ENCODE measurements at regions not wholly inside any gene's neighbourhood (a gene's known extent, or its start where the extent isn't known, plus 50 kb on each side); places are given as distances from the start of the nearest gene placed in this dataset.

DNA sequence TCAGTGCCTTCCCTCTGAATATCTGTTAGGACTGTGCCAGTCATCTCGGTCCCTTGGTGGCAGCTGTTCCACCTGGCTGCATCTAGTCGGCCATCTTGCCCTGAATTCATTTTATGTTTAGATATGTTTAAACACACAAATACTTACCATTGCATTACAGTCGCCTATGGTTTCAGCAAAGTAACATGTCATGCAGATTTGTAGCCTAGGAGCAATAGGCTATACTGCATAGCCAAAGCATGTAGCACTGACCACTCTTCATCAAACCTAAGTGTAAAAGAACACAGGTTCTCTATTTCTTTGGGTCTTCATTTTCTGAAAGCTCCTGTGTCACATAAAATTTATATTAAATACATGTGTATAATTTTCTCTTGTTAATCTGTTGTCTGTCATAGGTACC lies 118.9 kb upstream of the THSD7A start:
- Histone ChIP-seq H4K20me1 (ENCODE audit: insufficient read depth, low read length) (no peaks in the 10 kb centered on the region), H3K4me2 (ENCODE audit: insufficient read depth, low read length) (no peak overlapping the region), H3K27ac (ENCODE audit: low read length) (no peak overlapping the region), H2AFZ (ENCODE audit: low read depth, low read length) (no peak overlapping the region), H3K27me3 (ENCODE audit: insufficient read depth, low read length, poor library complexity) (no peaks in the 10 kb centered on the region), H3K4me1 (ENCODE audit: insufficient read depth, low read length) (no peaks in the 10 kb centered on the region), H3K36me3 (ENCODE audit: insufficient read depth, low read length) (no peaks in the 10 kb centered on the region), H3K9me3 (ENCODE audit: insufficient read depth, low read length, severe bottlenecking) (no peaks in the 10 kb centered on the region), H3K9ac (ENCODE audit: low read depth, low read length) (no peak overlapping the region), H3K79me2 (ENCODE audit: insufficient read depth, low read length) (no peaks in the 10 kb centered on the region), H3K4me3 (ENCODE audit: low read depth in 1 of 2, low read length in 2 of 2) (no peak overlapping the region)
- no peak for TF ChIP-seq EZH2 (IDR thresholded peaks at IDR 0.05; ENCODE audit: borderline replicate concordance, low read depth, low read length, severe bottlenecking)
- TF ChIP-seq, protein P1, sequence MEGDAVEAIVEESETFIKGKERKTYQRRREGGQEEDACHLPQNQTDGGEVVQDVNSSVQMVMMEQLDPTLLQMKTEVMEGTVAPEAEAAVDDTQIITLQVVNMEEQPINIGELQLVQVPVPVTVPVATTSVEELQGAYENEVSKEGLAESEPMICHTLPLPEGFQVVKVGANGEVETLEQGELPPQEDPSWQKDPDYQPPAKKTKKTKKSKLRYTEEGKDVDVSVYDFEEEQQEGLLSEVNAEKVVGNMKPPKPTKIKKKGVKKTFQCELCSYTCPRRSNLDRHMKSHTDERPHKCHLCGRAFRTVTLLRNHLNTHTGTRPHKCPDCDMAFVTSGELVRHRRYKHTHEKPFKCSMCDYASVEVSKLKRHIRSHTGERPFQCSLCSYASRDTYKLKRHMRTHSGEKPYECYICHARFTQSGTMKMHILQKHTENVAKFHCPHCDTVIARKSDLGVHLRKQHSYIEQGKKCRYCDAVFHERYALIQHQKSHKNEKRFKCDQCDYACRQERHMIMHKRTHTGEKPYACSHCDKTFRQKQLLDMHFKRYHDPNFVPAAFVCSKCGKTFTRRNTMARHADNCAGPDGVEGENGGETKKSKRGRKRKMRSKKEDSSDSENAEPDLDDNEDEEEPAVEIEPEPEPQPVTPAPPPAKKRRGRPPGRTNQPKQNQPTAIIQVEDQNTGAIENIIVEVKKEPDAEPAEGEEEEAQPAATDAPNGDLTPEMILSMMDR (IDR thresholded peaks at IDR 0.05; ENCODE audit: borderline replicate concordance, extremely low read depth, low read length, poor library complexity, severe bottlenecking) = no peak
- DNase-seq = no peak
- ATAC-seq (ENCODE audit: insufficient read depth, low read depth) = no peak

DNA sequence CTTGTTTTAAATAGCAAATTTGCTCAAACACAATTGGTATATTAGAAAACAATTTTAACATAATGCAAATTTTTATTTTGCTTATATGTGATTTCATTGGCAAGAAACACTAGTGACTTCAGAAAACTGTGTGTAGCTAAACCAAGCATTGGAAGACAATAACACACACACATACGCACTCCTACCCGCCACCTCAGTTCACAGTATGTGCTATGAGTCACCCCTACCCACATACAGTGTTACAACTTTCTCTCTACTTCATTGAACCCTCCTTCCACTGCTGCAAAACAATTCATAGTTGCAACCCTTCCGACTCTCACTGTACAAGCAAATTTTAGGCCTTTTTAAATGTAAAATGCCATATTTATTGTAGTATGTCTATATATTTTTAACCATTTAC lies 119.9 kb upstream of the THSD7A start:
- H3K4me2 ChIP-seq (ENCODE audit: insufficient read depth, low read length) = no peak overlapping the region
- H3K9me3 ChIP-seq (ENCODE audit: insufficient read depth, low read length, severe bottlenecking) = no peaks in the 10 kb centered on the region
- no peaks in the 10 kb centered on the region for H3K27me3 ChIP-seq (ENCODE audit: insufficient read depth, low read length, poor library complexity)
- no peaks in the 10 kb centered on the region for H3K79me2 ChIP-seq (ENCODE audit: insufficient read depth, low read length)
- no peak overlapping the region for H3K4me3 ChIP-seq (ENCODE audit: low read depth in 1 of 2, low read length in 2 of 2)
- ATAC-seq (ENCODE audit: insufficient read depth, low read depth) (no peak), DNase-seq (no peak)
- H3K36me3 ChIP-seq (ENCODE audit: insufficient read depth, low read length) = no peaks in the 10 kb centered on the region
- H3K9ac ChIP-seq (ENCODE audit: low read depth, low read length) = no peak overlapping the region
- H3K27ac ChIP-seq (ENCODE audit: low read length) = no peak overlapping the region
- H2AFZ ChIP-seq (ENCODE audit: low read depth, low read length) = no peak overlapping the region
- H4K20me1 ChIP-seq (ENCODE audit: insufficient read depth, low read length) = no peaks in the 10 kb centered on the region
- TF ChIP-seq, protein P1 (IDR thresholded peaks at IDR 0.05; ENCODE audit: borderline replicate concordance, extremely low read depth, low read length, poor library complexity, severe bottlenecking) = no peak
- no peaks in the 10 kb centered on the region for H3K4me1 ChIP-seq (ENCODE audit: insufficient read depth, low read length)

DNA sequence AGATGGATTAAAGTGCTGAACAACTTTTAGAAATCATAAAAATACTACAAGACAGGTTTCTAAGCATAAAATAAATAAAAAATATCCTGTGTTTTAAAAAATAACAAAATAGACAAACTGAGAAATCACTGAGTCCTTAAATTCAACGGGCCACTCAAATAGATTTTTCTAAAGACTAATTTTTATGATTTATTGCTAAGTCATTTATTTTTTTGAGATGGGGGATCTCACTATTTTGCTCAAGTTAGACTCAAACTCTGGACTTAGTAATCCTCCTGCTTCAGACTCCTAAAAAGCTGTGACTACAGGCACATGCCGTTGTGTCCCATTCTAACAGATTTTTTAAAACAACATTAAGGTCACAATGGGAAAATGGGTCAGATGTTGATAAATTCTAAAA lies 121.0 kb upstream of the THSD7A start:
- Histone ChIP-seq H3K4me3 (ENCODE audit: low read depth in 1 of 2, low read length in 2 of 2) (no peak overlapping the region), H3K9me3 (ENCODE audit: insufficient read depth, low read length, severe bottlenecking) (no peaks in the 10 kb centered on the region), H2AFZ (ENCODE audit: low read depth, low read length) (no peak overlapping the region), H3K27ac (ENCODE audit: low read length) (no peak overlapping the region), H4K20me1 (ENCODE audit: insufficient read depth, low read length) (no peaks in the 10 kb centered on the region), H3K36me3 (ENCODE audit: insufficient read depth, low read length) (no peaks in the 10 kb centered on the region), H3K4me2 (ENCODE audit: insufficient read depth, low read length) (no peak overlapping the region), H3K9ac (ENCODE audit: low read depth, low read length) (no peak overlapping the region), H3K79me2 (ENCODE audit: insufficient read depth, low read length) (no peaks in the 10 kb centered on the region), H3K27me3 (ENCODE audit: insufficient read depth, low read length, poor library complexity) (no peaks in the 10 kb centered on the region), H3K4me1 (ENCODE audit: insufficient read depth, low read length) (no peaks in the 10 kb centered on the region)
- no peak for ATAC-seq (ENCODE audit: insufficient read depth, low read depth)
- TF ChIP-seq EZH2 (IDR thresholded peaks at IDR 0.05; ENCODE audit: borderline replicate concordance, low read depth, low read length, severe bottlenecking) = no peak
- TF ChIP-seq, protein P1 (IDR thresholded peaks at IDR 0.05; ENCODE audit: borderline replicate concordance, extremely low read depth, low read length, poor library complexity, severe bottlenecking) = no peak
- no peak for DNase-seq

DNA sequence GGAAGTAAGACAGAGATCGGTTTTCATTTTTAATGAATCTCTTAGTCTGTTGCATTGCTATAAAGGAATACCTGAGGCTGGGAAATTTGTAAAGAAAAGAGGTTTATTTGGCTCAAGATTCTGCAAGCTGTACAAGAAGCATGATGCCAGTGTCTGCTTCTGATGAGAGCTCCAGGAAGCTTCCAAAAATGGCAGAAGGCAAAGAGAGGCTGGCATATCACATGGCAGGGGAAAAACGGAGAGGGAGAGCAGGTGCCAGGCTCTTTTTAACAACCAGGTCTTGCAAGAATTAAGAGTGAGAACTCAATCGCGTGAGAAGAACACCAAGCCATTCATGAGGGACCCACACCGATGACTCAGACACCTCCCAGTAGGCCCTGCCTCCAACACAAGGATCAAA lies 125.0 kb upstream of the THSD7A start:
- TF ChIP-seq, protein P1 (IDR thresholded peaks at IDR 0.05; ENCODE audit: borderline replicate concordance, extremely low read depth, low read length, poor library complexity, severe bottlenecking) = no peak
- TF ChIP-seq EZH2 (IDR thresholded peaks at IDR 0.05; ENCODE audit: borderline replicate concordance, low read depth, low read length, severe bottlenecking) = no peak
- no peak overlapping the region for H3K27ac ChIP-seq (ENCODE audit: low read length)
- DNase-seq = no peak

More for the DNA sequence above, 125.0 kb upstream of the THSD7A start:
- no peaks in the 10 kb centered on the region for H4K20me1 ChIP-seq (ENCODE audit: insufficient read depth, low read length)
- no peaks in the 10 kb centered on the region for H3K36me3 ChIP-seq (ENCODE audit: insufficient read depth, low read length)
- H2AFZ ChIP-seq (ENCODE audit: low read depth, low read length) = no peak overlapping the region
- H3K9ac ChIP-seq (ENCODE audit: low read depth, low read length) = no peak overlapping the region
- H3K9me3 ChIP-seq (ENCODE audit: insufficient read depth, low read length, severe bottlenecking) = no peaks in the 10 kb centered on the region
- ATAC-seq (ENCODE audit: insufficient read depth, low read depth) = no peak
- no peaks in the 10 kb centered on the region for H3K27me3 ChIP-seq (ENCODE audit: insufficient read depth, low read length, poor library complexity)
- H3K4me1 ChIP-seq (ENCODE audit: insufficient read depth, low read length) = no peaks in the 10 kb centered on the region
- H3K4me3 ChIP-seq (ENCODE audit: low read depth in 1 of 2, low read length in 2 of 2) = no peak overlapping the region
- H3K79me2 ChIP-seq (ENCODE audit: insufficient read depth, low read length) = no peaks in the 10 kb centered on the region
- H3K4me2 ChIP-seq (ENCODE audit: insufficient read depth, low read length) = no peak overlapping the region
